ENCODE measurements at regions not wholly inside any gene's neighbourhood (a gene's known extent, or its start where the extent isn't known, plus 50 kb on each side); places are given as distances from the start of the nearest gene placed in this dataset.
A peak's percentile ranks its signal among the peaks of the same experiment; 100 is the strongest.
"Not testable (repeated sequence)": the region's sequence is repeated elsewhere in the genome, so short reads cannot be mapped to it uniquely, and the experiment has no call there.

DNA sequence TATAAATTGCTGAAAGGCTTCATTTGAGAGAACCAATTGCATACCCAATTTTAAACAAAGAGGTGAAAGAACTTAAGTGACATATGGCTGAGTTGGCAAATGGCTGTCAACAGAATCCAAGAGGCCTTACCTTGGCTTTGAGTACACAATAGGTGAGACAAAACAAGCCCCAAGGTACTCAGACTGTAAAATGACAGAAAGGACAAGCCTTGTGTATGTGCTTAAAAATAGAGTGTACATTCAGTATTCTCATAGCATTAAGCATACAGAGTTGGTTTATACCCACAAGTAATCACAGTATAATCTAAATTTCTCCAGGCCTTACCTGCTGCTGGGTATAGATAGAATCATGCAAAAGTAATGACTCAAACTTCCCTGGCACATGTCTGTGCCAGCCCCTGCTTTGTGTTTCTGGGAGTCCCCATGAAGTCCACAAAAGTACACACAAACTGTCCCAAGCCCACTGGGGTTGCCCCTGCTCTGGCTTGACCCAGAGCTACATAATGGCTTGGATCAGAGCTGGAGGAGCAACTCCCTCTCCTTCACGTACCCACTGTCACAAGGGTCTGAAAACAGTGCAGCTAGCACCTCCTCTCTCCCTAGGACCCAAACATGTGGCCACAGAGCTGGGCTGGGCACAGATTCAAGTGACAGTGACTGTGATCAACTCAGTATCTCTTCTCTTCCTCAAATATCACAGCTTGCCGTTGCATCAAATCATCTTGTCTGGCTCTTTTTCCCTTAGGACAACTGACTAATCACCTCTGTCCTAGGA, 250.8 kb downstream of the ENC1 start:
- TF ChIP-seq, protein P1, sequence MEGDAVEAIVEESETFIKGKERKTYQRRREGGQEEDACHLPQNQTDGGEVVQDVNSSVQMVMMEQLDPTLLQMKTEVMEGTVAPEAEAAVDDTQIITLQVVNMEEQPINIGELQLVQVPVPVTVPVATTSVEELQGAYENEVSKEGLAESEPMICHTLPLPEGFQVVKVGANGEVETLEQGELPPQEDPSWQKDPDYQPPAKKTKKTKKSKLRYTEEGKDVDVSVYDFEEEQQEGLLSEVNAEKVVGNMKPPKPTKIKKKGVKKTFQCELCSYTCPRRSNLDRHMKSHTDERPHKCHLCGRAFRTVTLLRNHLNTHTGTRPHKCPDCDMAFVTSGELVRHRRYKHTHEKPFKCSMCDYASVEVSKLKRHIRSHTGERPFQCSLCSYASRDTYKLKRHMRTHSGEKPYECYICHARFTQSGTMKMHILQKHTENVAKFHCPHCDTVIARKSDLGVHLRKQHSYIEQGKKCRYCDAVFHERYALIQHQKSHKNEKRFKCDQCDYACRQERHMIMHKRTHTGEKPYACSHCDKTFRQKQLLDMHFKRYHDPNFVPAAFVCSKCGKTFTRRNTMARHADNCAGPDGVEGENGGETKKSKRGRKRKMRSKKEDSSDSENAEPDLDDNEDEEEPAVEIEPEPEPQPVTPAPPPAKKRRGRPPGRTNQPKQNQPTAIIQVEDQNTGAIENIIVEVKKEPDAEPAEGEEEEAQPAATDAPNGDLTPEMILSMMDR (IDR thresholded peaks at IDR 0.05; ENCODE audit: low read depth, low read length) = no peak
- no peak for DNase-seq (ENCODE audit: extremely low read depth, low read depth)

DNA sequence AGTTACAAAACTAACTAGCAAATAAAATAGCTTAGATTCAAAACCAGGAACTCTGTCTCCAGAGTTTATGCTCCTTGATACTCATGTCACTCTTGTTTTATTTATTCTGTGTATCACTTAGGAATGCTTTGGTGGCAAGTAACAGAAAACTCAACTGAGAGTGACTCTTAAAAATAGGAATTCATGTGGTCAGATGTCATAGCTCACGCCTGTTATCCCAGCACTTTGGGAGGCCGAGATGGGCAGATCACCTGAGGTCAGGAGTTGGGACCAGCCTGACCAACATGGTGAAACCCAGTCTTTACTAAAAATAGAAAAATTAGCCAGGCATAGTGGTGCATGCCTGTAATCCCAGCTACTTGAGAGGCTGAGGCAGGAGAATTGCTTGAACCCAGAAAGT, 252.1 kb downstream of the ENC1 start:
- DNase-seq (ENCODE audit: extremely low read depth, low read depth) = not testable (repeated sequence)

- TF ChIP-seq, protein P1 (IDR thresholded peaks at IDR 0.05; ENCODE audit: low read depth, low read length) = no peak
- no peak for DNase-seq (ENCODE audit: extremely low read depth, low read depth)
These were observed 253.8 kb downstream of the ENC1 start for GRCh38 chr5:74386571-74387334.

GRCh38 chr5:74384851-74385250, 255.7 kb downstream of the ENC1 start:
- TF ChIP-seq, protein P1 (IDR thresholded peaks at IDR 0.05; ENCODE audit: low read depth, low read length) = no peak
- no peak for DNase-seq (ENCODE audit: extremely low read depth, low read depth)

- DNase-seq (ENCODE audit: extremely low read depth, low read depth) = peak; percentile 35
- TF ChIP-seq, protein P1 (IDR thresholded peaks at IDR 0.05; ENCODE audit: low read depth, low read length) = no peak
These were observed 257.4 kb downstream of the ENC1 start for GRCh38 chr5:74382987-74383593.

DNA sequence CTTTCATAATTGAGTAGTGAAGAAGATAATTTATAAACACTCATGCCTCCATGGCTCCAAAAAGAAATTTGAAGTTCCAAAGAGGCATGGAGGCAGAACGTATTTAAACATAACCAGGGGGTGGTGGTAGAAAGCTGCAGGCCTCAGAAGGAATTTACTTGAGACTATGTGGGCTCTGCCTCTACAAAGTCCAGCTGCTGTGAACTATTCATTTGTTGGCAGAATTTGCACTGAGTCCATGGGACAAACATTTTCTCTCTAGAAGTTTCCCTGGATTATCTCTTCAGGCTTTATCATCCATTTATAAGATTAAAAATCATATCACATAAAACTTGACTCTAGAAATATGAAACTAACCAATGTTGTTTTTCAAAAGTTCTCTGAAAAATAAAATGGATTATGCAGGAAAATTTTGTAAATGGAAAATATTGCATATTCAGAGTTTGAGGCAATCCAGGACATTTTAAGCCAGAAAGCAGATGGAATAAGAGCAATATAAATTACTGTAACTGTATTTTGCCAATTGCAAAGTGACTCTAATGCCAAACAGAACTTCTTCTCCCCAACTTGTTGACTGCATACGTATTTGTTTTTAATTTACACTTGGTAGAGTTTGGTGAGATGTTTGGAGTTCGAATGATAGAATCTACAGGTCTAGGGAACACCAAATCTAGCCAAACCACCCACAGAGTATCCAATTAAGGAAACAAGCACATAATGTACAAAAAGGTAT, 258.2 kb downstream of the ENC1 start:
- TF ChIP-seq, protein P1 (IDR thresholded peaks at IDR 0.05; ENCODE audit: low read depth, low read length) = no peak
- no peak for DNase-seq (ENCODE audit: extremely low read depth, low read depth)

GRCh38 chr5:74380193-74380592, 260.3 kb downstream of the ENC1 start:
- TF ChIP-seq, protein P1 (IDR thresholded peaks at IDR 0.05; ENCODE audit: low read depth, low read length) = no peak
- DNase-seq (ENCODE audit: extremely low read depth, low read depth) = no peak

Measured in AG09319 (cell line).